ENCODE measurements at regions not wholly inside any gene's neighbourhood (a gene's known extent, or its start where the extent isn't known, plus 50 kb on each side); places are given as distances from the start of the nearest gene placed in this dataset.

DNA sequence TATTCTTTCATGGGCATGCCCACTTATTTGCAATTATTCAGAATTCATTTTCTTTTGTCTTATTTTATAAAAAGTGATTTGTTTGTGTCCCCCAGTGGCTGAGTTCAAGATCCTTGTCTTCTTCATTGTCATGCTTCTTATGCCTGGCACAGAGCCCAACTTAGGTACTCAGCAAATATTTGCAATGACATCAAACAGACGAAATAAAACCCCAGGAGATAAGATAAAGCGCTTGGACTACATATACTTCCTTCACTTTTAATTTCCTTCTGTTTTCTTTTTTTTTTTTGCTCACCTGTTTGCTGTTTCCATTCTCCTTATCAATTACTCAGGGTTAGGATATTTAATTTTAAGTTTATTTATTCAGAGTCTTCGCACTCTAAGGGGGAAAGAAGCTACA lies 225.0 kb downstream of the SDHAF3 start:
- TF ChIP-seq EZH2 (optimal IDR thresholded peaks at IDR 0.05; ENCODE audit: low read depth, low read length) (no peak), EZH2phosphoT487 (IDR thresholded peaks at IDR 0.05; ENCODE audit: low read length) (no peak)
- TF ChIP-seq, protein P1, sequence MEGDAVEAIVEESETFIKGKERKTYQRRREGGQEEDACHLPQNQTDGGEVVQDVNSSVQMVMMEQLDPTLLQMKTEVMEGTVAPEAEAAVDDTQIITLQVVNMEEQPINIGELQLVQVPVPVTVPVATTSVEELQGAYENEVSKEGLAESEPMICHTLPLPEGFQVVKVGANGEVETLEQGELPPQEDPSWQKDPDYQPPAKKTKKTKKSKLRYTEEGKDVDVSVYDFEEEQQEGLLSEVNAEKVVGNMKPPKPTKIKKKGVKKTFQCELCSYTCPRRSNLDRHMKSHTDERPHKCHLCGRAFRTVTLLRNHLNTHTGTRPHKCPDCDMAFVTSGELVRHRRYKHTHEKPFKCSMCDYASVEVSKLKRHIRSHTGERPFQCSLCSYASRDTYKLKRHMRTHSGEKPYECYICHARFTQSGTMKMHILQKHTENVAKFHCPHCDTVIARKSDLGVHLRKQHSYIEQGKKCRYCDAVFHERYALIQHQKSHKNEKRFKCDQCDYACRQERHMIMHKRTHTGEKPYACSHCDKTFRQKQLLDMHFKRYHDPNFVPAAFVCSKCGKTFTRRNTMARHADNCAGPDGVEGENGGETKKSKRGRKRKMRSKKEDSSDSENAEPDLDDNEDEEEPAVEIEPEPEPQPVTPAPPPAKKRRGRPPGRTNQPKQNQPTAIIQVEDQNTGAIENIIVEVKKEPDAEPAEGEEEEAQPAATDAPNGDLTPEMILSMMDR (IDR thresholded peaks at IDR 0.05; ENCODE audit: low read length) = no peak
- H3K79me2 ChIP-seq (ENCODE audit: low read length) = no peaks in the 10 kb centered on the region
- H3K4me1 ChIP-seq (ENCODE audit: low read length) = no peaks in the 10 kb centered on the region

GRCh38 chr7:97346349-97346748 lies 228.9 kb downstream of the SDHAF3 start:
- Histone ChIP-seq H3K9me3 (replicated peaks; ENCODE audit: insufficient read depth, low read length) (no peaks in the 10 kb centered on the region), H3K9ac (ENCODE audit: low read length) (no peak overlapping the region), H3K79me2 (ENCODE audit: low read length) (no peaks in the 10 kb centered on the region), H3K4me1 (ENCODE audit: low read length) (no peaks in the 10 kb centered on the region), H4K20me1 (ENCODE audit: insufficient read depth, low read length) (no peaks in the 10 kb centered on the region), H3K27ac (ENCODE audit: low read length) (no peak overlapping the region), H3K4me3 (ENCODE audit: low read length) (no peak overlapping the region), H3F3A (ENCODE audit: insufficient read depth, low read length) (no peaks in the 10 kb centered on the region), H3K27me3 (replicated peaks; ENCODE audit: insufficient read depth, low read length) (no peaks in the 10 kb centered on the region), H3K9me2 (replicated peaks; ENCODE audit: insufficient read depth, low read length) (no peaks in the 10 kb centered on the region), H3K4me2 (ENCODE audit: low read depth, low read length) (no peak overlapping the region), H3K36me3 (replicated peaks; ENCODE audit: insufficient read depth, low read length) (no peaks in the 10 kb centered on the region), H2AFZ (ENCODE audit: low read length) (no peak overlapping the region)
- TF ChIP-seq EZH2phosphoT487 (IDR thresholded peaks at IDR 0.05; ENCODE audit: low read length) (no peak), EZH2 (optimal IDR thresholded peaks at IDR 0.05; ENCODE audit: low read depth, low read length) (no peak)
- TF ChIP-seq, protein P1 (IDR thresholded peaks at IDR 0.05; ENCODE audit: low read length) = no peak
- DNase-seq = no peak

More for the DNA sequence above, 225.0 kb downstream of the SDHAF3 start:
- H2AFZ ChIP-seq (ENCODE audit: low read length) = no peak overlapping the region
- H3K27me3 ChIP-seq (replicated peaks; ENCODE audit: insufficient read depth, low read length) = no peaks in the 10 kb centered on the region
- no peak overlapping the region for H3K4me3 ChIP-seq (ENCODE audit: low read length)
- DNase-seq = no peak
- H3K27ac ChIP-seq (ENCODE audit: low read length) = no peak overlapping the region
- H4K20me1 ChIP-seq (ENCODE audit: insufficient read depth, low read length) = no peaks in the 10 kb centered on the region
- no peak overlapping the region for H3K4me2 ChIP-seq (ENCODE audit: low read depth, low read length)
- no peak overlapping the region for H3K9ac ChIP-seq (ENCODE audit: low read length)
- H3F3A ChIP-seq (ENCODE audit: insufficient read depth, low read length) = no peaks in the 10 kb centered on the region
- no peaks in the 10 kb centered on the region for H3K9me2 ChIP-seq (replicated peaks; ENCODE audit: insufficient read depth, low read length)
- H3K9me3 ChIP-seq (replicated peaks; ENCODE audit: insufficient read depth, low read length) = no peaks in the 10 kb centered on the region
- no peaks in the 10 kb centered on the region for H3K36me3 ChIP-seq (replicated peaks; ENCODE audit: insufficient read depth, low read length)

- Histone ChIP-seq H3K27me3 (replicated peaks; ENCODE audit: insufficient read depth, low read length) (no peaks in the 10 kb centered on the region), H4K20me1 (ENCODE audit: insufficient read depth, low read length) (no peaks in the 10 kb centered on the region), H3K4me1 (ENCODE audit: low read length) (no peaks in the 10 kb centered on the region), H3K9me3 (replicated peaks; ENCODE audit: insufficient read depth, low read length) (no peaks in the 10 kb centered on the region), H3K79me2 (ENCODE audit: low read length) (no peaks in the 10 kb centered on the region), H3K36me3 (replicated peaks; ENCODE audit: insufficient read depth, low read length) (no peaks in the 10 kb centered on the region), H3K9ac (ENCODE audit: low read length) (no peak overlapping the region), H3K27ac (ENCODE audit: low read length) (no peak overlapping the region), H2AFZ (ENCODE audit: low read length) (no peak overlapping the region), H3K9me2 (replicated peaks; ENCODE audit: insufficient read depth, low read length) (no peaks in the 10 kb centered on the region), H3K4me3 (ENCODE audit: low read length) (no peak overlapping the region), H3F3A (ENCODE audit: insufficient read depth, low read length) (no peaks in the 10 kb centered on the region), H3K4me2 (ENCODE audit: low read depth, low read length) (no peak overlapping the region)
- no peak for TF ChIP-seq EZH2phosphoT487 (IDR thresholded peaks at IDR 0.05; ENCODE audit: low read length)
- no peak for TF ChIP-seq EZH2 (optimal IDR thresholded peaks at IDR 0.05; ENCODE audit: low read depth, low read length)
- TF ChIP-seq, protein P1 (IDR thresholded peaks at IDR 0.05; ENCODE audit: low read length) = no peak
- no peak for DNase-seq
Measured at GRCh38 chr7:97351488-97351887, 234.0 kb downstream of the SDHAF3 start.

All from MM.1S (cell line).